ENCODE measurements at regions not wholly inside any gene's neighbourhood (a gene's known extent, or its start where the extent isn't known, plus 50 kb on each side); places are given as distances from the start of the nearest gene placed in this dataset.

DNA sequence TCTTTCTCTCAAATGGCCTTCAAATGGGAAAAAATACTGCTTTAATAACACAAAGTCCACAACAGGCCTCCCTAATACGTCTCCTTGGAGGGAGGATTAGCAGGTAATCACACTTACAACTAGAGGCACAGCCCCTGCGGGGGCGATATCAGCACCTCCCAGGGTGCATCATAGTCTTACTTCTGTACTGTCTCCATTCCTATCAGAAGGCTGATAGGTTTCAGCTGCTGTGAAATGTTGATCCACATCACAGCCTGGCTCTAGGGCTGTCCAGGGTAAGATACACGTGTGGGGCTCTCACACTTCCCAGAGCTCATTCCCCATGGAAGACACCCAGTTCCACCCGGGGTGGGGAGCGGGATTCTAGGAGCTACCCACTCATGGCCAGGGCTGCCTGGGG is 139.1 kb upstream of the SFSWAP start:
- Histone ChIP-seq H3K9ac (ENCODE audit: low read length) (no peak overlapping the region), H3K9me3 (ENCODE audit: low read length) (no peaks in the 10 kb centered on the region), H3K36me3 (ENCODE audit: insufficient read depth, low read length) (no peaks in the 10 kb centered on the region), H3K9me2 (ENCODE audit: low read depth, low read length) (no peaks in the 10 kb centered on the region), H3F3A (ENCODE audit: insufficient read depth, low read length) (no peaks in the 10 kb centered on the region), H3K4me1 (ENCODE audit: insufficient read depth, low read length, severe bottlenecking) (no peaks in the 10 kb centered on the region), H3K79me2 (ENCODE audit: insufficient read depth, low read length) (no peaks in the 10 kb centered on the region), H3K4me2 (ENCODE audit: low read length) (no peak overlapping the region), H2AFZ (ENCODE audit: low read length) (no peak overlapping the region), H3K27me3 (ENCODE audit: insufficient read depth, low read length) (0 out of 2 replicates have a peak, but pooled peaks cover 4% of the 10 kb centered on the region), H4K20me1 (ENCODE audit: insufficient read depth, low read length) (no peaks in the 10 kb centered on the region), H3K27ac (ENCODE audit: low read depth, low read length, poor library complexity, severe bottlenecking) (no peak overlapping the region), H3K4me3 (ENCODE audit: low read depth, low read length, poor library complexity, severe bottlenecking) (no peak overlapping the region)
- no peak for TF ChIP-seq EZH2 (IDR thresholded peaks at IDR 0.05; ENCODE audit: borderline replicate concordance, low read length)
- TF ChIP-seq, protein P1, sequence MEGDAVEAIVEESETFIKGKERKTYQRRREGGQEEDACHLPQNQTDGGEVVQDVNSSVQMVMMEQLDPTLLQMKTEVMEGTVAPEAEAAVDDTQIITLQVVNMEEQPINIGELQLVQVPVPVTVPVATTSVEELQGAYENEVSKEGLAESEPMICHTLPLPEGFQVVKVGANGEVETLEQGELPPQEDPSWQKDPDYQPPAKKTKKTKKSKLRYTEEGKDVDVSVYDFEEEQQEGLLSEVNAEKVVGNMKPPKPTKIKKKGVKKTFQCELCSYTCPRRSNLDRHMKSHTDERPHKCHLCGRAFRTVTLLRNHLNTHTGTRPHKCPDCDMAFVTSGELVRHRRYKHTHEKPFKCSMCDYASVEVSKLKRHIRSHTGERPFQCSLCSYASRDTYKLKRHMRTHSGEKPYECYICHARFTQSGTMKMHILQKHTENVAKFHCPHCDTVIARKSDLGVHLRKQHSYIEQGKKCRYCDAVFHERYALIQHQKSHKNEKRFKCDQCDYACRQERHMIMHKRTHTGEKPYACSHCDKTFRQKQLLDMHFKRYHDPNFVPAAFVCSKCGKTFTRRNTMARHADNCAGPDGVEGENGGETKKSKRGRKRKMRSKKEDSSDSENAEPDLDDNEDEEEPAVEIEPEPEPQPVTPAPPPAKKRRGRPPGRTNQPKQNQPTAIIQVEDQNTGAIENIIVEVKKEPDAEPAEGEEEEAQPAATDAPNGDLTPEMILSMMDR (IDR thresholded peaks at IDR 0.05; ENCODE audit: low read length), result no peak

DNA sequence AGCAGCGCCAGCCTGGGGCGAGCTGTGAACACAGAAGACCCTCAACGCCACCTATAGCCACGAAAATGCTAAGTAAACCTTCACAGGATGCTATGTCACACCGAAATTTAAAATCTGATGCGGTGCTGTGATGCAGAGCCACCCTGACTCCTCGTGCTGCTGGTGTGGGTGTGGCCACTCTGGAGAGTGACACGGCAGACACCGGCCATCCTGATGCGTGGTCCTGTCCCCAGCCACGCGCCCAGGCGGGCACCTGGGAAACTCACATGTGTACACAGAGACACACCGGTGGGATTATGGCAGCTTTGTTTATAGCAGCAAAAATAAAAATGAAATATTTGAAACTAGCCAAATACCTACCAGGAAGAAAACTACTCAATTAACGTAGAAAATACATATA is 138.3 kb upstream of the SFSWAP start:
- no peaks in the 10 kb centered on the region for H3K4me1 ChIP-seq (ENCODE audit: insufficient read depth, low read length, severe bottlenecking)
- no peak overlapping the region for H2AFZ ChIP-seq (ENCODE audit: low read length)
- H3K4me2 ChIP-seq (ENCODE audit: low read length), result no peak overlapping the region

DNA sequence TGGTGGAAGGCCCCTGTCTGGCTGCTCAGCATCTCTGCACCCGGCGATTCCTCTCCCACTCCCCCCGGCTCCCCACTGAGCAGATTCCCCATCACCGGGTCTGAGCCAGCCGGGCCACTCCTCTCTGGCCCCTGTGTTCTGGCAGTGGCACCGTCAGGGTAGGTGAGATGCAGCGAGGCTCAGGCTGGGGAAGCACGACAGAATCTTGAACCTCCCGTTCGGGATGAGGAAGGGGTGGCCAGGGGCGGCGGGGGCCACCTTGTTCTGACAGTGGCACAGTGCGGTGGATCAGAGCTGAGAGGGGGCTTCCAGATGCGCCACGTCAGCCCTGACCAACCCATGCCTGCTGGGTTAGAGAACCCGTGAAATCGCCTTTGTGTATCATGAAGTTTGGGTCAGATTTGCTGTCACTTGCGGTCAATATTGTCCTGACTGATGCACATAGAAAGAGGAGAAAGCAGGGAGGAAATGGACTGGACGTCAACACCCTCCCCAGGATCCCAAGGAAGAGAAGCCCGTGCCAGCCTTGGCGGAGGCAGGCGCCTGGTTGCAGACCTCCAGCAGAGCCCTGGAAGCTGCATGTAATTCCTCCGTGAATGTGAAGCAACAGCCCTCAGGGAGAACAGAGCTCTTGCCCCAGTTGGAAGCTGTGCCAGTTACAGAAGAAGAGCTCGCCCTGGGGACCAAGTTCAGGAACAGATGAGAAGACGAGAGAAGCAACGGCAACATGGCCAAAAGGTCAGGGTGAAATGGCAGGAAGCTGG is 137.1 kb upstream of the SFSWAP start:
- TF ChIP-seq, protein P1 (IDR thresholded peaks at IDR 0.05; ENCODE audit: low read length), result no peak
- TF ChIP-seq EZH2 (IDR thresholded peaks at IDR 0.05; ENCODE audit: borderline replicate concordance, low read length), result no peak
- no peaks in the 10 kb centered on the region for H4K20me1 ChIP-seq (ENCODE audit: insufficient read depth, low read length)
- no peak overlapping the region for H3K4me3 ChIP-seq (ENCODE audit: low read depth, low read length, poor library complexity, severe bottlenecking)
- no peaks in the 10 kb centered on the region for H3F3A ChIP-seq (ENCODE audit: insufficient read depth, low read length)
- H3K9me3 ChIP-seq (ENCODE audit: low read length), result no peaks in the 10 kb centered on the region
- H3K4me1 ChIP-seq (ENCODE audit: insufficient read depth, low read length, severe bottlenecking), result no peaks in the 10 kb centered on the region
- 0 out of 2 replicates have a peak, but pooled peaks cover 4% of the 10 kb centered on the region for H3K27me3 ChIP-seq (ENCODE audit: insufficient read depth, low read length)
- H3K4me2 ChIP-seq (ENCODE audit: low read length), result no peak overlapping the region
- H3K27ac ChIP-seq (ENCODE audit: low read depth, low read length, poor library complexity, severe bottlenecking), result no peak overlapping the region
- no peak overlapping the region for H2AFZ ChIP-seq (ENCODE audit: low read length)
- H3K9ac ChIP-seq (ENCODE audit: low read length), result no peak overlapping the region
- no peaks in the 10 kb centered on the region for H3K79me2 ChIP-seq (ENCODE audit: insufficient read depth, low read length)
- H3K36me3 ChIP-seq (ENCODE audit: insufficient read depth, low read length), result no peaks in the 10 kb centered on the region
- no peaks in the 10 kb centered on the region for H3K9me2 ChIP-seq (ENCODE audit: low read depth, low read length)

More for the DNA sequence above, 138.3 kb upstream of the SFSWAP start:
- Histone ChIP-seq H3K27me3 (ENCODE audit: insufficient read depth, low read length) (0 out of 2 replicates have a peak, but pooled peaks cover 4% of the 10 kb centered on the region), H3K36me3 (ENCODE audit: insufficient read depth, low read length) (no peaks in the 10 kb centered on the region), H3F3A (ENCODE audit: insufficient read depth, low read length) (no peaks in the 10 kb centered on the region), H3K9me2 (ENCODE audit: low read depth, low read length) (no peaks in the 10 kb centered on the region), H3K27ac (ENCODE audit: low read depth, low read length, poor library complexity, severe bottlenecking) (no peak overlapping the region), H3K4me3 (ENCODE audit: low read depth, low read length, poor library complexity, severe bottlenecking) (no peak overlapping the region), H4K20me1 (ENCODE audit: insufficient read depth, low read length) (no peaks in the 10 kb centered on the region), H3K79me2 (ENCODE audit: insufficient read depth, low read length) (no peaks in the 10 kb centered on the region), H3K9me3 (ENCODE audit: low read length) (no peaks in the 10 kb centered on the region), H3K9ac (ENCODE audit: low read length) (no peak overlapping the region)
- no peak for TF ChIP-seq EZH2 (IDR thresholded peaks at IDR 0.05; ENCODE audit: borderline replicate concordance, low read length)
- TF ChIP-seq, protein P1 (IDR thresholded peaks at IDR 0.05; ENCODE audit: low read length), result no peak

Data from OCI-LY1 (cell line).